Spleen (tissue), 11 donors: ENCODE measurements at regions not wholly inside any gene's neighbourhood (a gene's known extent, or its start where the extent isn't known, plus 50 kb on each side); places are given as distances from the start of the nearest gene placed in this dataset.
"Not testable (repeated sequence)": the region's sequence is repeated elsewhere in the genome, so short reads cannot be mapped to it uniquely, and the experiment has no call there.

Experiments used
- DNase-seq: peaks from one replicate; pipeline ENCODE4 v3.0.0-alpha.2; 2020
- H3K27ac ChIP-seq, 8 donors: fragments of 200-600 bp; sonication (generic) in 7 of 8; 1 replicate in 4 of 8; 2 replicates in 4 of 8; pipeline versions ENCODE4 v1.5.0 to v1.8.0; 2016 to 2021; ENCODE audit warnings: inconsistent platforms in 4 of 8, mild to moderate bottlenecking in 4 of 8, moderate library complexity in 1 of 8
- H3K27me3 ChIP-seq, 7 donors: fragments of 200-600 bp; sonication (generic) in 6 of 7; replicated peaks in 1 of 7; 1 replicate in 4 of 7; 2 replicates in 3 of 7; pipeline versions ENCODE4 v1.5.0 to v1.8.0; 2016 to 2021; ENCODE audit warnings: inconsistent platforms in 3 of 7, mild to moderate bottlenecking in 1 of 7
- H3K36me3 ChIP-seq, 6 donors: fragments of 200-600 bp; sonication (generic) in 5 of 6; 1 replicate in 4 of 6; 2 replicates in 2 of 6; pipeline versions ENCODE4 v1.5.0 to v1.8.0; 2016 to 2021; ENCODE audit warnings: inconsistent platforms in 2 of 6
- H3K4me1 ChIP-seq, 6 donors: fragments of 200-600 bp; sonication (generic) in 5 of 6; 1 replicate in 3 of 6; 2 replicates in 3 of 6; pipeline versions ENCODE4 v1.5.0 to v1.8.0; 2016 to 2021; ENCODE audit warnings: inconsistent platforms in 3 of 6
- H3K4me3 ChIP-seq, 8 donors: fragments of 200-600 bp; sonication (generic) in 7 of 8; 1 replicate in 4 of 8; 2 replicates in 4 of 8; pipeline versions ENCODE4 v1.5.0 to v1.8.0; 2016 to 2021; ENCODE audit warnings: inconsistent platforms in 4 of 8, mild to moderate bottlenecking in 4 of 8, moderate library complexity in 2 of 8
- H3K9me3 ChIP-seq, 8 donors: fragments of 200-600 bp; sonication (generic) in 7 of 8; 1 replicate in 4 of 8; 2 replicates in 4 of 8; pipeline versions ENCODE4 v1.5.0 to v1.8.0; 2016 to 2021; ENCODE audit warnings: inconsistent platforms in 4 of 8
- POLR2A ChIP-seq, 3 donors: fragments of 450-650 bp; IDR thresholded peaks; one replicate each; pipeline ENCODE4 v1.5.1; 2017; ENCODE audit warnings: antibody characterized with exemption in 3 of 3, mild to moderate bottlenecking in 1 of 3
- POLR2AphosphoS5 ChIP-seq, 3 donors: sonication (generic); formaldehyde crosslinking; IDR thresholded peaks; one replicate each; pipeline ENCODE4 v1.5.1; 2017; ENCODE audit warnings: antibody characterized with exemption in 3 of 3
- WGBS, 5 donors: extraction: QIAGEN DNeasy Blood & Tissue Kit in 3 of 5; methylation state at CpG; one replicate each; pipeline versions ENCODE4 v1.1.5 to v1.1.7; 2013 to 2018; 5-methylcytosine and 5-hydroxymethylcytosine counted together
- intact Hi-C: fragments of 100-400 bp; cut with DNase I; formaldehyde crosslinking; loops from one replicate; pipeline ENCODE4 v1.15.0; 2023; ENCODE audit warnings: low total_unique reads
- TF ChIP-seq, protein P1 (sequence below), 11 experiments: fragments of 200-600 bp in 7 of 11; fragments of 450-650 bp in 4 of 11; sonication (generic) in 4 of 11; IDR thresholded peaks in 8 of 11; conservative IDR thresholded peaks in 3 of 11; 1 replicate in 7 of 11; 2 replicates in 4 of 11; pipeline versions ENCODE4 v1.4.0 to v1.8.0; 2016 to 2021; ENCODE audit warnings: antibody characterized with exemption in 11 of 11, inconsistent platforms in 4 of 11, mild to moderate bottlenecking in 1 of 11
- donor health status: healthy with polysubstance abuse.
- donor health status: DM: no; HTN: no; CAD: no; lungs with moderate emphysema.
- donor health status: DM: no; HTN: no; CAD: no.
- donor health status: Bipolar disorder and iron deficiency.
- donor health status: healthy.
- donor health status: DM: no; HTN: no; CAD: no.
- donor health status: DM: yes; HTN: yes; CAD: no.

- TF ChIP-seq, protein P1, sequence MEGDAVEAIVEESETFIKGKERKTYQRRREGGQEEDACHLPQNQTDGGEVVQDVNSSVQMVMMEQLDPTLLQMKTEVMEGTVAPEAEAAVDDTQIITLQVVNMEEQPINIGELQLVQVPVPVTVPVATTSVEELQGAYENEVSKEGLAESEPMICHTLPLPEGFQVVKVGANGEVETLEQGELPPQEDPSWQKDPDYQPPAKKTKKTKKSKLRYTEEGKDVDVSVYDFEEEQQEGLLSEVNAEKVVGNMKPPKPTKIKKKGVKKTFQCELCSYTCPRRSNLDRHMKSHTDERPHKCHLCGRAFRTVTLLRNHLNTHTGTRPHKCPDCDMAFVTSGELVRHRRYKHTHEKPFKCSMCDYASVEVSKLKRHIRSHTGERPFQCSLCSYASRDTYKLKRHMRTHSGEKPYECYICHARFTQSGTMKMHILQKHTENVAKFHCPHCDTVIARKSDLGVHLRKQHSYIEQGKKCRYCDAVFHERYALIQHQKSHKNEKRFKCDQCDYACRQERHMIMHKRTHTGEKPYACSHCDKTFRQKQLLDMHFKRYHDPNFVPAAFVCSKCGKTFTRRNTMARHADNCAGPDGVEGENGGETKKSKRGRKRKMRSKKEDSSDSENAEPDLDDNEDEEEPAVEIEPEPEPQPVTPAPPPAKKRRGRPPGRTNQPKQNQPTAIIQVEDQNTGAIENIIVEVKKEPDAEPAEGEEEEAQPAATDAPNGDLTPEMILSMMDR (IDR thresholded peaks at IDR 0.05 in 8 of 11, conservative IDR thresholded peaks at IDR 0.05 in 3 of 11) = no peak
- no peak for TF ChIP-seq POLR2AphosphoS5 (IDR thresholded peaks at IDR 0.05)
- no peak for TF ChIP-seq POLR2A (IDR thresholded peaks at IDR 0.05)
- Histone ChIP-seq H3K4me1 (no peaks in the 10 kb centered on the region), H3K27ac (no peak overlapping the region), H3K9me3 (no peaks in the 10 kb centered on the region), H3K36me3 (no peaks in the 10 kb centered on the region), H3K27me3 (no peaks in the 10 kb centered on the region), H3K4me3 (no peak overlapping the region)
- intact Hi-C loops = no loop called here
- 65 to 87% (median 78%) methylated on average over 1 to 2 of the region's 2 CpGs for WGBS, 5 donors
- DNase-seq = no peak
Observed at GRCh38 chr18:1542230-1542774, 637.6 kb downstream of the ADCYAP1 start.

DNA sequence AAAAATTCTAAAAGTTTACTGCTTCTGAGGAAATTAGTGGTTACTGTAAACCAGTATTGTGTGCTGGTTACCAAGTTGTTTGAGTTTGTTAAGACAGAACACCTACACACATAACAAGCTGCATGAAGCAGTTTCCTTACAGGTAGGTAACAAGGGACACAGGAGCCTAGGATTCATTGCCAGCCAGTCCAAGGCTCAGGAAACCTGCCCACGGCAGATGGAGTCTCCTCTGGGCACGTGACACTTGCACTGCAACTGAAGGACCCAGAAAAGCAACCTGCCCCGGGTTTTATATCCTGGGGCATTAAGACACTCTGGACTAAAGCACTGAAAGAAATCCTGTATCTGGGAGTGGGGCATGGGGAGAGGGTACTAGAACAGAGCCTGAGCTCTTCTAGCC, 639.3 kb downstream of the ADCYAP1 start:
- no peaks in the 10 kb centered on the region for H3K4me1 ChIP-seq
- intact Hi-C loops = no loop called here
- WGBS, 5 donors = 69 to 83% (median 74%) methylated on average over 3 of the region's 3 CpGs

GRCh38 chr18:1557711-1558110, 653.0 kb downstream of the ADCYAP1 start:
- H3K4me3 ChIP-seq, H3K9me3 ChIP-seq, H3K27me3 ChIP-seq, intact Hi-C loops, H3K36me3 ChIP-seq, DNase-seq, H3K4me1 ChIP-seq, H3K27ac ChIP-seq: not testable (repeated sequence)
- 69 to 91% (median 81%) methylated on average over 1 of the region's 1 CpG for WGBS, 5 donors

More for the DNA sequence above, 639.3 kb downstream of the ADCYAP1 start:
- Histone ChIP-seq H3K9me3 (no peaks in the 10 kb centered on the region), H3K4me3 (no peak overlapping the region), H3K27ac (no peak overlapping the region), H3K27me3 (no peaks in the 10 kb centered on the region), H3K36me3 (no peaks in the 10 kb centered on the region)
- TF ChIP-seq POLR2AphosphoS5 (IDR thresholded peaks at IDR 0.05) = no peak
- TF ChIP-seq POLR2A (IDR thresholded peaks at IDR 0.05) = no peak
- no peak for DNase-seq

- Histone ChIP-seq H3K9me3 (peaks cover 0 to 4% (median 0%) of the 10 kb centered on the region in 8 donors), H3K4me3 (no peak overlapping the region), H3K27ac (no peak overlapping the region), H3K4me1 (no peaks in the 10 kb centered on the region), H3K27me3 (no peaks in the 10 kb centered on the region), H3K36me3 (no peaks in the 10 kb centered on the region)
- intact Hi-C loops = no loop called here
- no peak for TF ChIP-seq POLR2AphosphoS5 (IDR thresholded peaks at IDR 0.05)
- TF ChIP-seq POLR2A (IDR thresholded peaks at IDR 0.05) = no peak
- TF ChIP-seq, protein P1 (IDR thresholded peaks at IDR 0.05 in 8 of 11, conservative IDR thresholded peaks at IDR 0.05 in 3 of 11) = no peak
- 28 to 50% (median 41%) methylated on average over 3 of the region's 3 CpGs for WGBS, 5 donors
- DNase-seq = no peak
Observed at GRCh38 chr18:1559563-1559962, 654.9 kb downstream of the ADCYAP1 start.

- no peak overlapping the region for H3K27ac ChIP-seq
- 71 to 88% (median 83%) methylated on average over 3 of the region's 3 CpGs for WGBS, 5 donors
- H3K4me3 ChIP-seq = no peak overlapping the region
- no peak for DNase-seq
- H3K9me3 ChIP-seq = no peaks in the 10 kb centered on the region
- no peaks in the 10 kb centered on the region for H3K27me3 ChIP-seq
- intact Hi-C loops = no loop called here
- H3K4me1 ChIP-seq = no peaks in the 10 kb centered on the region
- TF ChIP-seq, protein P1 (IDR thresholded peaks at IDR 0.05 in 8 of 11, conservative IDR thresholded peaks at IDR 0.05 in 3 of 11) = no peak
- TF ChIP-seq POLR2A (IDR thresholded peaks at IDR 0.05) (no peak), POLR2AphosphoS5 (IDR thresholded peaks at IDR 0.05) (no peak)
- no peaks in the 10 kb centered on the region for H3K36me3 ChIP-seq
Observed at GRCh38 chr18:1564793-1565192, 660.1 kb downstream of the ADCYAP1 start.
